ENCODE measurements at regions not wholly inside any gene's neighbourhood (a gene's known extent, or its start where the extent isn't known, plus 50 kb on each side); places are given as distances from the start of the nearest gene placed in this dataset.

GRCh38 chr20:47907031-47907675 lies 121.9 kb upstream of the SULF2 start:
- TF ChIP-seq POLR2A (IDR thresholded peaks at IDR 0.05; ENCODE audit: low read depth, low read length) (no peak), POLR2AphosphoS5 (IDR thresholded peaks at IDR 0.05; ENCODE audit: low read depth, low read length) (no peak), TAF1 (IDR thresholded peaks at IDR 0.05; ENCODE audit: low read depth, low read length) (no peak), PAX5 (IDR thresholded peaks at IDR 0.05; ENCODE audit: insufficient read depth, low read length, severe bottlenecking) (no peak), SPI1 (IDR thresholded peaks at IDR 0.05; ENCODE audit: low read depth, low read length) (no peak)
